K562 (cell line): ENCODE measurements at regions not wholly inside any gene's neighbourhood (a gene's known extent, or its start where the extent isn't known, plus 50 kb on each side); places are given as distances from the start of the nearest gene placed in this dataset.

Experiments
- ATAC-seq: fragments of 200-7000 bp; cut with Tn5 transposase; 3 replicates; pipeline ENCODE4 v1.9.1; 2020; ENCODE audit warnings: moderate library complexity
- BruUV-seq: library from RNA; stranded (reverse); fragments of 400-500 nt; replicated peaks from 2 replicates; lab custom pipeline; 2021; lab: Mats Ljungman, UMichigan
- CTCF ChIA-PET: fragments of 300-600 bp; formaldehyde crosslinking; extraction: SDS; loops from one replicate; lab custom pipeline; 2021; ENCODE audit warnings: low intra/inter-chr PET ratio; lab: Yijun Ruan, JAX
- POLR2A ChIA-PET: fragments of 300-600, 350-650 bp; sonication (Branson Sonifier 250); formaldehyde crosslinking; extraction: SDS; loops from one replicate; lab custom pipeline; 2021; ENCODE audit warnings: antibody characterized with exemption, inconsistent platforms; lab: Yijun Ruan, JAX
- DNase-seq, 4 experiments: peaks; one replicate each; pipeline versions ENCODE4 v3.0.0 to v3.0.0-alpha.2; 2011 to 2018; ENCODE audit warnings: low spot score in 3 of 4, mixed read lengths in 3 of 4; ENCODE audit errors: extremely low read depth in 1 of 4
- FAIRE-seq: peaks from 2 replicates; lab custom pipeline; 2011; peaks lifted over from hg19 to GRCh38; lab: Jason Lieb, UNC
- H2AFZ ChIP-seq: 2 replicates; pipeline ENCODE4 v1.6.0; 2011; ENCODE audit warnings: low read depth, low read length, control low read depth, inconsistent platforms
- H3K27ac ChIP-seq: fragments of 200-600 bp; 3 replicates; pipeline ENCODE4 v1.8.0; 2011; ENCODE audit warnings: low read depth, mild to moderate bottlenecking, control low read depth, inconsistent platforms, low read length, moderate library complexity, mixed read lengths; ENCODE audit errors: extremely low read depth
- H3K27me3 ChIP-seq, 2 experiments: fragments of 300-600 bp in 1 of 2; 2 replicates in 1 of 2; 3 replicates in 1 of 2; pipeline versions ENCODE4 v1.6.0 to v1.8.0; 2011; ENCODE audit warnings: inconsistent platforms in 2 of 2, low read length in 2 of 2, mild to moderate bottlenecking in 1 of 2, mixed read lengths in 1 of 2, moderate library complexity in 1 of 2; ENCODE audit not compliant: control insufficient read depth in 2 of 2, insufficient read depth in 2 of 2
- H3K36me3 ChIP-seq: fragments of 300-600 bp; 3 replicates; pipeline ENCODE4 v1.8.0; 2011; ENCODE audit warnings: mild to moderate bottlenecking, low read length, inconsistent platforms; ENCODE audit not compliant: control insufficient read depth, insufficient read depth
- H3K4me1 ChIP-seq, 2 experiments: fragments of 200-600 bp in 1 of 2; replicated peaks in 1 of 2; 2 replicates in 1 of 2; 3 replicates in 1 of 2; pipeline versions ENCODE4 v1.5.1 to v1.8.0; 2011; ENCODE audit warnings: inconsistent platforms in 2 of 2, low read length in 2 of 2, mild to moderate bottlenecking in 1 of 2, mixed read lengths in 1 of 2, moderate library complexity in 1 of 2; ENCODE audit not compliant: control insufficient read depth in 2 of 2, insufficient read depth in 2 of 2
- H3K4me2 ChIP-seq: 2 replicates; pipeline ENCODE4 v1.6.1; 2011; ENCODE audit warnings: low read length, control low read depth, inconsistent platforms, mixed read lengths; ENCODE audit not compliant: insufficient read depth
- H3K4me3 ChIP-seq: fragments of 200-600 bp; sonication (generic), shearing (Covaris generic); 2 replicates; pipeline ENCODE4 v1.5.1; 2016; ENCODE audit warnings: control low read depth, inconsistent platforms
- H3K79me2 ChIP-seq: fragments of 200-600 bp; 3 replicates; pipeline ENCODE4 v1.8.0; 2011; ENCODE audit warnings: low read length, inconsistent platforms; ENCODE audit not compliant: control insufficient read depth, insufficient read depth
- H3K9ac ChIP-seq, 2 experiments: 2 replicates each; pipeline versions ENCODE4 v1.6.0 to v1.6.1; 2011; ENCODE audit warnings: low read depth in 2 of 2, low read length in 2 of 2, control low read depth in 1 of 2, inconsistent platforms in 1 of 2, mild to moderate bottlenecking in 1 of 2, mixed read lengths in 1 of 2; ENCODE audit not compliant: insufficient read depth in 1 of 2
- H3K9me1 ChIP-seq: one replicate; pipeline ENCODE4 v1.6.0; 2011; ENCODE audit warnings: inconsistent platforms, mild to moderate bottlenecking, low read length, moderate library complexity; ENCODE audit not compliant: control insufficient read depth, insufficient read depth
- H3K9me3 ChIP-seq: replicated peaks from 2 replicates; pipeline ENCODE4 v1.5.1; 2011; ENCODE audit warnings: low read depth, low read length, inconsistent platforms; ENCODE audit not compliant: control insufficient read depth, insufficient read depth
- H4K20me1 ChIP-seq: replicated peaks from 2 replicates; pipeline ENCODE4 v1.6.1; 2011; ENCODE audit warnings: low read length, inconsistent platforms, mixed read lengths; ENCODE audit not compliant: control insufficient read depth, insufficient read depth
- CREM ChIP-seq: IDR thresholded peaks from 2 replicates; pipeline ENCODE4 v1.6.1; 2014; ENCODE audit warnings: antibody characterized with exemption, low read depth
- EZH2 ChIP-seq: IDR thresholded peaks from 2 replicates; pipeline ENCODE4 v1.6.1; 2012; ENCODE audit warnings: low read depth, mild to moderate bottlenecking, inconsistent platforms, low read length, borderline replicate concordance
- FOXA1 ChIP-seq: fragments of 450-650 bp; IDR thresholded peaks from 2 replicates; pipeline ENCODE4 v1.6.1; 2016; ENCODE audit warnings: mild to moderate bottlenecking, borderline replicate concordance
- HNRNPL ChIP-seq: fragments of 200-400 bp; formaldehyde crosslinking; IDR thresholded peaks from 2 replicates; pipeline ENCODE4 v1.6.1; 2017; ENCODE audit warnings: low read depth, mild to moderate bottlenecking, low read length
- IRF2 ChIP-seq: sonication (generic); formaldehyde crosslinking; IDR thresholded peaks from 2 replicates; pipeline ENCODE4 v1.8.1; 2022; ENCODE audit warnings: mild to moderate bottlenecking, missing genetic modification reagents
- MCM3 ChIP-seq: fragments of 450-650 bp; IDR thresholded peaks from 2 replicates; pipeline ENCODE4 v1.6.1; 2016
- MCM5 ChIP-seq: fragments of 450-650 bp; IDR thresholded peaks from 2 replicates; pipeline ENCODE4 v1.6.1; 2016; ENCODE audit warnings: low read depth
- NCOA2 ChIP-seq, 2 experiments: fragments of 450-650 bp; IDR thresholded peaks; 2 replicates each; pipeline ENCODE4 v1.6.1; 2018; ENCODE audit warnings: mild to moderate bottlenecking in 2 of 2, moderate library complexity in 1 of 2; ENCODE audit not compliant: partially characterized antibody in 2 of 2
- SMARCE1 ChIP-seq: fragments of 450-650 bp; IDR thresholded peaks from 2 replicates; pipeline ENCODE4 v1.7.1; 2016; ENCODE audit warnings: mild to moderate bottlenecking
- SREBF1 ChIP-seq: fragments of 150-350 bp; IDR thresholded peaks from 2 replicates; pipeline ENCODE4 v1.6.1; 2014; ENCODE audit warnings: antibody characterized with exemption, low read depth, low read length, borderline replicate concordance
- TARDBP ChIP-seq: fragments of 450-650 bp; IDR thresholded peaks from 2 replicates; pipeline ENCODE4 v1.6.1; 2016
- ZNF174 ChIP-seq: fragments of 250-450 bp; sonication (Bioruptor Pico); IDR thresholded peaks from 2 replicates; pipeline ENCODE4 v1.4.0; 2020; ENCODE audit warnings: mild to moderate bottlenecking
- ZNF217 ChIP-seq: sonication (generic); formaldehyde crosslinking; IDR thresholded peaks from 2 replicates; pipeline ENCODE4 v1.8.0; 2022; ENCODE audit warnings: mild to moderate bottlenecking, missing genetic modification reagents
- ZNF551 ChIP-seq: fragments of 250-450 bp; sonication (Bioruptor Pico); IDR thresholded peaks from 2 replicates; pipeline ENCODE4 v1.5.0; 2021; ENCODE audit warnings: mild to moderate bottlenecking, moderate library complexity
- WGBS: fragments of 100-300 bp; shearing (Covaris generic); methylation state at CpG from one replicate; pipeline ENCODE4 v1.1.6; 2016; ENCODE audit warnings: low coverage, mixed read lengths; ENCODE audit not compliant: insufficient coverage; ENCODE audit errors: missing lambda C conversion rate; 5-methylcytosine and 5-hydroxymethylcytosine counted together
- in situ Hi-C: fragments of 300-500 bp; cut with MboI; formaldehyde crosslinking; loops from 4 replicates; pipeline ENCODE4 v1.15.0; 2018; ENCODE audit warnings: inconsistent platforms, mixed read lengths
- intact Hi-C: fragments of 100-400 bp; cut with micrococcal nuclease; formaldehyde crosslinking; loops from 2 replicates; pipeline ENCODE4 v1.14.2; 2022
- TF ChIP-seq, protein P1 (sequence below): sonication (generic); formaldehyde crosslinking; IDR thresholded peaks from 2 replicates; pipeline ENCODE4 v1.8.0; 2022; ENCODE audit warnings: mild to moderate bottlenecking, missing genetic modification reagents
- TF ChIP-seq, protein P2 (sequence below): fragments of 450-650 bp; formaldehyde crosslinking; IDR thresholded peaks from 2 replicates; pipeline ENCODE4 v1.4.0; 2020; ENCODE audit warnings: mild to moderate bottlenecking
- TF ChIP-seq, protein P3 (sequence below): fragments of 250-450 bp; sonication (Bioruptor Pico); IDR thresholded peaks from 2 replicates; pipeline ENCODE4 v1.8.0; 2021; ENCODE audit warnings: moderate library complexity, mild to moderate bottlenecking, inconsistent platforms
- TF ChIP-seq, protein P4 (sequence below): sonication (generic); formaldehyde crosslinking; IDR thresholded peaks from 2 replicates; pipeline ENCODE4 v1.8.0; 2022; ENCODE audit warnings: missing genetic modification reagents, mild to moderate bottlenecking, borderline replicate concordance
- TF ChIP-seq, protein P5 (sequence below), 3 experiments: IDR thresholded peaks in 2 of 3; conservative IDR thresholded peaks in 1 of 3; 2 replicates each; pipeline ENCODE4 v1.5.1; 2011 to 2012; ENCODE audit warnings: low read length in 3 of 3, mild to moderate bottlenecking in 3 of 3, control low read depth in 2 of 3, improper control_type of control experiment in 1 of 3, inconsistent platforms in 1 of 3, low read depth in 1 of 3, mixed read lengths in 1 of 3, moderate library complexity in 1 of 3; ENCODE audit not compliant: insufficient read depth in 2 of 3

DNA sequence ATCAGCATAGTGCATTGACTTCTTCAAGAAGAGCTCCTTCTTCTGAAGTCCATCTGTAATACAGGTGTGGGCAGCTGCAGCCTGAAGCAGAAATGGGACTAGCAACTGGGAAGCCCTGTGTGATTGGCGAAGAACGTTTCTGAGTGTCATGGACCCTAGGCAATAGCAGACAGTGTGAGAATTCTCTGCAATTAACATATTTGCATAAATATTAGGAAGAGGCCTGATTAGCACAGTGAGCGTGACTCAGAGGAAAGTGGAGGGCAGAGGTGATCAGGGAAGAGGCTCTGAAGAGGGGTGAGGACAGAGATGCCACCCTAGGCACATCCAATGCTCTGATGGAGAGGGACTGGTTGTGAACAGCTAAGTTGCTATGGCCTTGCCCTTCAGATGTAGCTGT lies 171.2 kb upstream of the ZBED5 start:
- no TSS peak for BruUV-seq
- Histone ChIP-seq H3K4me3 (no peak overlapping the region), H3K27ac (no peak overlapping the region), H4K20me1 (no peaks in the 10 kb centered on the region), H2AFZ (no peak overlapping the region), H3K4me2 (no peak overlapping the region), H3K9me3 (no peaks in the 10 kb centered on the region), H3K9ac (no peak overlapping the region), H3K4me1 (no peaks in the 10 kb centered on the region), H3K9me1 (no peaks in the 10 kb centered on the region), H3K27me3 (peaks cover 2 to 4% of the 10 kb centered on the region in 2 experiments; a peak in 3 of 5 replicates), H3K36me3 (no peaks in the 10 kb centered on the region), H3K79me2 (no peaks in the 10 kb centered on the region)
- FAIRE-seq (no peak), ATAC-seq (no peak), DNase-seq (no peak)
- ChIA-PET CTCF (interaction anchor here (2.0 kb wide), 1 partner anchor 236 kb away, joined by 6 read pairs; no protein-coding TSS in a partner anchor), POLR2A (interaction anchor here (0.6 to 1.0 kb wide), 4 partner anchors 25 to 225 kb away, joined by 3 to 5 read pairs (median 4); no protein-coding TSS in a partner anchor)
- TF ChIP-seq, protein P1, sequence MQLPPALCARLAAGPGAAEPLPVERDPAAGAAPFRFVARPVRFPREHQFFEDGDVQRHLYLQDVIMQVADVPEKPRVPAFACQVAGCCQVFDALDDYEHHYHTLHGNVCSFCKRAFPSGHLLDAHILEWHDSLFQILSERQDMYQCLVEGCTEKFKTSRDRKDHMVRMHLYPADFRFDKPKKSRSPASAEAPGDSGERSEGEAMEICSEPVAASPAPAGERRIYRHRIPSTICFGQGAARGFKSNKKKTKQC (CRISPR knock-in tag), result no peak
- TF ChIP-seq MCM3, result no peak
- no peak for TF ChIP-seq NCOA2 (IDR thresholded peaks at IDR 0.05; ENCODE audit: partially characterized antibody in 2 of 2)
- no peak for TF ChIP-seq ZNF551
- TF ChIP-seq MCM5, result no peak
- no peak for TF ChIP-seq EZH2
- no peak for TF ChIP-seq SREBF1
- TF ChIP-seq, protein P2, sequence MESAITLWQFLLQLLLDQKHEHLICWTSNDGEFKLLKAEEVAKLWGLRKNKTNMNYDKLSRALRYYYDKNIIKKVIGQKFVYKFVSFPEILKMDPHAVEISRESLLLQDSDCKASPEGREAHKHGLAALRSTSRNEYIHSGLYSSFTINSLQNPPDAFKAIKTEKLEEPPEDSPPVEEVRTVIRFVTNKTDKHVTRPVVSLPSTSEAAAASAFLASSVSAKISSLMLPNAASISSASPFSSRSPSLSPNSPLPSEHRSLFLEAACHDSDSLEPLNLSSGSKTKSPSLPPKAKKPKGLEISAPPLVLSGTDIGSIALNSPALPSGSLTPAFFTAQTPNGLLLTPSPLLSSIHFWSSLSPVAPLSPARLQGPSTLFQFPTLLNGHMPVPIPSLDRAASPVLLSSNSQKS (CRISPR knock-in tag), result no peak
- TF ChIP-seq ZNF174, result no peak
- TF ChIP-seq SMARCE1, result no peak
- no peak for TF ChIP-seq ZNF217 (CRISPR knock-in tag)
- no peak for TF ChIP-seq HNRNPL
- TF ChIP-seq, protein P3, sequence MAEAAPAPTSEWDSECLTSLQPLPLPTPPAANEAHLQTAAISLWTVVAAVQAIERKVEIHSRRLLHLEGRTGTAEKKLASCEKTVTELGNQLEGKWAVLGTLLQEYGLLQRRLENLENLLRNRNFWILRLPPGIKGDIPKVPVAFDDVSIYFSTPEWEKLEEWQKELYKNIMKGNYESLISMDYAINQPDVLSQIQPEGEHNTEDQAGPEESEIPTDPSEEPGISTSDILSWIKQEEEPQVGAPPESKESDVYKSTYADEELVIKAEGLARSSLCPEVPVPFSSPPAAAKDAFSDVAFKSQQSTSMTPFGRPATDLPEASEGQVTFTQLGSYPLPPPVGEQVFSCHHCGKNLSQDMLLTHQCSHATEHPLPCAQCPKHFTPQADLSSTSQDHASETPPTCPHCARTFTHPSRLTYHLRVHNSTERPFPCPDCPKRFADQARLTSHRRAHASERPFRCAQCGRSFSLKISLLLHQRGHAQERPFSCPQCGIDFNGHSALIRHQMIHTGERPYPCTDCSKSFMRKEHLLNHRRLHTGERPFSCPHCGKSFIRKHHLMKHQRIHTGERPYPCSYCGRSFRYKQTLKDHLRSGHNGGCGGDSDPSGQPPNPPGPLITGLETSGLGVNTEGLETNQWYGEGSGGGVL, result no peak
- TF ChIP-seq IRF2 (CRISPR knock-in tag), result no peak
- no peak for TF ChIP-seq CREM
- no peak for TF ChIP-seq FOXA1
- TF ChIP-seq TARDBP, result no peak
- TF ChIP-seq, protein P4, sequence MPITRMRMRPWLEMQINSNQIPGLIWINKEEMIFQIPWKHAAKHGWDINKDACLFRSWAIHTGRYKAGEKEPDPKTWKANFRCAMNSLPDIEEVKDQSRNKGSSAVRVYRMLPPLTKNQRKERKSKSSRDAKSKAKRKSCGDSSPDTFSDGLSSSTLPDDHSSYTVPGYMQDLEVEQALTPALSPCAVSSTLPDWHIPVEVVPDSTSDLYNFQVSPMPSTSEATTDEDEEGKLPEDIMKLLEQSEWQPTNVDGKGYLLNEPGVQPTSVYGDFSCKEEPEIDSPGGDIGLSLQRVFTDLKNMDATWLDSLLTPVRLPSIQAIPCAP, result no peak
- TF ChIP-seq, protein P5, sequence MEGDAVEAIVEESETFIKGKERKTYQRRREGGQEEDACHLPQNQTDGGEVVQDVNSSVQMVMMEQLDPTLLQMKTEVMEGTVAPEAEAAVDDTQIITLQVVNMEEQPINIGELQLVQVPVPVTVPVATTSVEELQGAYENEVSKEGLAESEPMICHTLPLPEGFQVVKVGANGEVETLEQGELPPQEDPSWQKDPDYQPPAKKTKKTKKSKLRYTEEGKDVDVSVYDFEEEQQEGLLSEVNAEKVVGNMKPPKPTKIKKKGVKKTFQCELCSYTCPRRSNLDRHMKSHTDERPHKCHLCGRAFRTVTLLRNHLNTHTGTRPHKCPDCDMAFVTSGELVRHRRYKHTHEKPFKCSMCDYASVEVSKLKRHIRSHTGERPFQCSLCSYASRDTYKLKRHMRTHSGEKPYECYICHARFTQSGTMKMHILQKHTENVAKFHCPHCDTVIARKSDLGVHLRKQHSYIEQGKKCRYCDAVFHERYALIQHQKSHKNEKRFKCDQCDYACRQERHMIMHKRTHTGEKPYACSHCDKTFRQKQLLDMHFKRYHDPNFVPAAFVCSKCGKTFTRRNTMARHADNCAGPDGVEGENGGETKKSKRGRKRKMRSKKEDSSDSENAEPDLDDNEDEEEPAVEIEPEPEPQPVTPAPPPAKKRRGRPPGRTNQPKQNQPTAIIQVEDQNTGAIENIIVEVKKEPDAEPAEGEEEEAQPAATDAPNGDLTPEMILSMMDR (IDR thresholded peaks at IDR 0.05 in 2 of 3, conservative IDR thresholded peaks at IDR 0.05 in 1 of 3; ENCODE audit: insufficient read depth in 2 of 3, low read depth in 1 of 3, low read length in 3 of 3), result no peak
- 0% methylated on average over 3 of the region's 3 CpGs for WGBS
- in situ Hi-C loops, result no loop called here
- intact Hi-C loops, result loop anchor here (2.0 kb wide), 1 partner anchor 238 kb away; no protein-coding TSS in a partner anchor
